Keratinocyte (primary cell): ENCODE measurements at regions not wholly inside any gene's neighbourhood (a gene's known extent, or its start where the extent isn't known, plus 50 kb on each side); places are given as distances from the start of the nearest gene placed in this dataset.

Experiments used
- DNase-seq: peaks from one replicate; pipeline ENCODE4 v3.0.0-alpha.2; 2011; ENCODE audit warnings: low read depth, missing footprints, low spot score
- FAIRE-seq: peaks from 2 replicates; lab custom pipeline; 2011; peaks lifted over from hg19 to GRCh38; lab: Jason Lieb, UNC
- H2AFZ ChIP-seq: 2 replicates; pipeline ENCODE4 v1.6.0; 2012; ENCODE audit warnings: low read length, control low read depth, inconsistent platforms; ENCODE audit not compliant: control insufficient read depth
- H3K27ac ChIP-seq: 2 replicates; pipeline ENCODE4 v1.5.1; 2011; ENCODE audit warnings: low read length; ENCODE audit not compliant: control insufficient read depth, insufficient read depth
- H3K27me3 ChIP-seq: 3 replicates; pipeline ENCODE4 v1.6.0; 2011; ENCODE audit warnings: low read length; ENCODE audit not compliant: control insufficient read depth, insufficient read depth; ENCODE audit errors: extremely low read depth
- H3K36me3 ChIP-seq, 2 experiments: 2 replicates in 1 of 2; 3 replicates in 1 of 2; pipeline ENCODE4 v1.5.1; 2011; ENCODE audit warnings: low read length in 2 of 2, mild to moderate bottlenecking in 1 of 2; ENCODE audit not compliant: control insufficient read depth in 2 of 2, insufficient read depth in 2 of 2; ENCODE audit errors: extremely low read depth in 1 of 2
- H3K4me1 ChIP-seq: 3 replicates; pipeline ENCODE4 v1.5.1; 2011; ENCODE audit warnings: low read length; ENCODE audit not compliant: control insufficient read depth, insufficient read depth; ENCODE audit errors: extremely low read depth
- H3K4me2 ChIP-seq: 3 replicates; pipeline ENCODE4 v1.6.0; 2011; ENCODE audit warnings: low read depth, low read length; ENCODE audit not compliant: control insufficient read depth, insufficient read depth; ENCODE audit errors: extremely low read depth
- H3K4me3 ChIP-seq, 3 experiments: fragments of 200-600 bp in 1 of 3; sonication (generic) in 1 of 3; 2 replicates in 2 of 3; 3 replicates in 1 of 3; pipeline ENCODE4 v1.5.1; 2011 to 2016; ENCODE audit warnings: low read length in 3 of 3, mild to moderate bottlenecking in 3 of 3, control low read depth in 2 of 3, inconsistent platforms in 1 of 3, low read depth in 1 of 3, mixed read lengths in 1 of 3, mixed run types in 1 of 3, moderate library complexity in 1 of 3; ENCODE audit not compliant: control insufficient read depth in 2 of 3, insufficient read depth in 2 of 3; ENCODE audit errors: extremely low read depth in 1 of 3
- H3K79me2 ChIP-seq: 2 replicates; pipeline ENCODE4 v1.6.0; 2012; ENCODE audit warnings: low read length; ENCODE audit not compliant: control insufficient read depth, insufficient read depth
- H3K9ac ChIP-seq: 3 replicates; pipeline ENCODE4 v1.6.0; 2011; ENCODE audit warnings: low read length; ENCODE audit not compliant: control insufficient read depth, insufficient read depth; ENCODE audit errors: extremely low read depth
- H3K9me1 ChIP-seq: 3 replicates; pipeline ENCODE4 v1.6.0; 2011; ENCODE audit warnings: low read length; ENCODE audit not compliant: control insufficient read depth, insufficient read depth; ENCODE audit errors: extremely low read depth
- H3K9me3 ChIP-seq: 2 replicates; pipeline ENCODE4 v1.5.1; 2012; ENCODE audit warnings: low read depth, low read length; ENCODE audit not compliant: control insufficient read depth
- H4K20me1 ChIP-seq: 3 replicates; pipeline ENCODE4 v1.6.0; 2011; ENCODE audit warnings: low read length; ENCODE audit not compliant: control insufficient read depth, insufficient read depth; ENCODE audit errors: extremely low read depth
- CTCF ChIP-seq, 3 experiments: IDR thresholded peaks in 1 of 3; conservative IDR thresholded peaks in 1 of 3; optimal IDR thresholded peaks in 1 of 3; 2 replicates in 2 of 3; 3 replicates in 1 of 3; pipeline versions ENCODE3 to v1.5.1; 2011; ENCODE audit warnings: low read length in 3 of 3, mild to moderate bottlenecking in 3 of 3, moderate library complexity in 2 of 3, control low read depth in 1 of 3, inconsistent platforms in 1 of 3; ENCODE audit not compliant: insufficient read depth in 2 of 3; ENCODE audit errors: extremely low read depth in 1 of 3
- EZH2 ChIP-seq: IDR thresholded peaks from one replicate; pipeline ENCODE4 v1.6.1; 2012; ENCODE audit warnings: inconsistent platforms, mild to moderate bottlenecking, low read length, moderate library complexity
- dilution Hi-C: fragments of 300-500 bp; cut with MboI; formaldehyde crosslinking; loops from one replicate; pipeline ENCODE4 v1.7.0; 2020; ENCODE audit warnings: low sequenced_read_pairs; ENCODE audit not compliant: extremely low pct_ligation_motif_present

DNA sequence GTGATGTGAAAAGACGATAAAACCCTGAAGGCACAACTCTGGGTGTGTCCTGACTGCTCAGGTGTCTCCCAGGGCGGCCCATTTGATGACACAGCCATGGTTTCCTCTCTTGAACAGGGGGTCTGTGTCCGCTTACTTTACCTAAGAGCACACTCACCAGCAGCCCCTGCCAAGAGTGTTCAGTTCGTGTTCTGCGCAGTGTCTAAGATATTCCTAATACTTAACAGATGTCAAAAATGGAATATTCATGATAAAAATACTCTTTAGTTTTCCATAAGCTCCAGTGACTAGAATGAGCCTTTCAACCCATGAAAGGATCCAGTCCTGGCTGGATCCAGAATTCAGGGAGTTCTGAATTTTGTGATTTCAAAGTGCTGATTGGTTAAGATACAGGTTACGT, 492.4 kb downstream of the TNS3 start:
- Histone ChIP-seq H3K27ac (no peak overlapping the region), H3K9me1 (no peaks in the 10 kb centered on the region), H3K79me2 (no peaks in the 10 kb centered on the region), H3K27me3 (no peaks in the 10 kb centered on the region), H4K20me1 (no peaks in the 10 kb centered on the region), H3K4me2 (no peak overlapping the region), H3K4me3 (no peak overlapping the region), H3K4me1 (peaks cover 3% of the 10 kb centered on the region), H2AFZ (no peak overlapping the region), H3K9me3 (no peaks in the 10 kb centered on the region), H3K9ac (no peak overlapping the region), H3K36me3 (no peaks in the 10 kb centered on the region)
- dilution Hi-C loops: no loop called here
- FAIRE-seq: no peak
- no peak for DNase-seq
- TF ChIP-seq EZH2 (no peak), CTCF (optimal IDR thresholded peaks at IDR 0.05 in 1 of 3, IDR thresholded peaks at IDR 0.05 in 1 of 3, conservative IDR thresholded peaks at IDR 0.05 in 1 of 3; ENCODE audit: extremely low read depth in 1 of 3, insufficient read depth in 2 of 3, low read length in 3 of 3) (no peak)

DNA sequence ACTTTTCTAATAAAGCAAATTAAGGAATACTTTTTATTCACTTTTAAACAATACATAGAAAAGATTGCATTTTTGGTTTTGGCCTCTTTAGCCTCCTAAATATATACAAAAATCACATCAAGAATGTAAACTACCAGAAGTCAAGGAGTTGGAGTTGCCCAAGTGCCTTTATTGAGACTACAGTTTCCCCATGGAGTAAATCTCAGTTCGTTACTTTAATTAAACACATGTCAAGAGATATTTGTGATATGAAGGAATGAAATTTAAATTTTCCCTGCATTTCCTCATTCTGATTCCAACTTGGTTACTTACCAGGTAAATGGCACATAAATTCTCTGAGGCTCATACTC, 492.9 kb downstream of the TNS3 start:
- FAIRE-seq (no peak), DNase-seq (no peak)
- Histone ChIP-seq H4K20me1 (no peaks in the 10 kb centered on the region), H3K27ac (no peak overlapping the region), H3K9me3 (no peaks in the 10 kb centered on the region), H3K36me3 (no peaks in the 10 kb centered on the region), H3K4me2 (no peak overlapping the region), H3K9me1 (no peaks in the 10 kb centered on the region), H3K4me3 (no peak overlapping the region), H3K4me1 (peaks cover 3% of the 10 kb centered on the region), H3K27me3 (no peaks in the 10 kb centered on the region), H3K9ac (no peak overlapping the region), H2AFZ (no peak overlapping the region), H3K79me2 (no peaks in the 10 kb centered on the region)
- dilution Hi-C loops: no loop called here
- TF ChIP-seq EZH2 (no peak), CTCF (optimal IDR thresholded peaks at IDR 0.05 in 1 of 3, IDR thresholded peaks at IDR 0.05 in 1 of 3, conservative IDR thresholded peaks at IDR 0.05 in 1 of 3; ENCODE audit: extremely low read depth in 1 of 3, insufficient read depth in 2 of 3, low read length in 3 of 3) (no peak)
